Activated CD8-positive, alpha-beta T cell treated with anti-CD3 and anti-CD28 coated beads for 36 hours (primary cell): ENCODE measurements at regions not wholly inside any gene's neighbourhood (a gene's known extent, or its start where the extent isn't known, plus 50 kb on each side); places are given as distances from the start of the nearest gene placed in this dataset.

Source experiments
- ATAC-seq: fragments of 200-7000 bp; cut with Tn5 transposase; one replicate; pipeline ENCODE4 v1.10.0; 2021; ENCODE audit warnings: mild to moderate bottlenecking, moderate library complexity
- CTCF ChIA-PET: fragments of 350-600 bp; sonication (Branson Sonifier 250); formaldehyde crosslinking; loops from one replicate; lab custom pipeline; 2021; ENCODE audit warnings: antibody characterized with exemption; lab: Charles Lee
- POLR2A ChIA-PET: fragments of 350-600 bp; sonication (Branson Sonifier 250); formaldehyde crosslinking; loops from one replicate; lab custom pipeline; 2021; ENCODE audit warnings: antibody characterized with exemption; lab: Charles Lee
- DNase-seq: peaks from one replicate; pipeline ENCODE4 v3.0.0-alpha.2; 2020
- H3K27ac Mint-ChIP-seq: one replicate; pipeline ENCODE4 v1.8.0; 2021; ENCODE audit warnings: mild to moderate bottlenecking, mixed read lengths
- H3K27me3 Mint-ChIP-seq: one replicate; pipeline ENCODE4 v1.8.0; 2021; ENCODE audit warnings: mixed read lengths
- H3K36me3 Mint-ChIP-seq: one replicate; pipeline ENCODE4 v1.8.0; 2021; ENCODE audit warnings: low read depth, mixed read lengths
- H3K4me1 Mint-ChIP-seq: one replicate; pipeline ENCODE4 v1.8.0; 2021; ENCODE audit warnings: low read depth, mixed read lengths
- H3K4me3 Mint-ChIP-seq: one replicate; pipeline ENCODE4 v1.8.0; 2021; ENCODE audit warnings: mild to moderate bottlenecking, moderate library complexity, mixed read lengths
- H3K9me3 Mint-ChIP-seq: one replicate; pipeline ENCODE4 v1.8.0; 2021; ENCODE audit warnings: mixed read lengths
- intact Hi-C: fragments of 100-400 bp; cut with micrococcal nuclease; formaldehyde crosslinking; loops from one replicate; pipeline ENCODE4 v1.10.0; 2022
- TF ChIP-seq, protein P1 (sequence below): fragments of 200-600 bp; IDR thresholded peaks from one replicate; pipeline ENCODE4 v1.8.0; 2022; ENCODE audit warnings: antibody characterized with exemption, mild to moderate bottlenecking

DNA sequence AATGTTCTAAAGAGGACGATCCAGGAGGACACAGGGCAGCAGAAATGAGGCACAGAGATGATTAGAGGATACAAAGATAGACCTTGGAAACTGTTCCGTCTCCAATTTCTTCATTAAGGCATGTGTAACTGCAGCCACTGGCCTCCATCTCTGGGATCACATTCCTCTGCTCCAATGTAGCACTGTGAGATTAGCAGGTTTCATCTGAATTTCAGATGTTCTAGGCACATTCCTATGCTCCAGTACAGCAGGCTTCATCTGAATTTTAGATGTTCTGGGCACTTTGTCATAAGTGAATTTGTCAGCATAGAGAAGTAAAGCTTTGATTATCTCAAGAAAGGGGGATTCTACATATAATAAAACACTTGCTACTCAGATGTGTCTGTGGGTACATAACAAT is 671.4 kb downstream of the MTRR start:
- ChIA-PET CTCF (no interaction called here), POLR2A (no interaction called here)
- no peaks in the 10 kb centered on the region for H3K4me1 Mint-ChIP-seq
- no peak overlapping the region for H3K4me3 Mint-ChIP-seq
- no peaks in the 10 kb centered on the region for H3K36me3 Mint-ChIP-seq
- DNase-seq (no peak), ATAC-seq (no peak)
- intact Hi-C loops: no loop called here
- no peak overlapping the region for H3K27ac Mint-ChIP-seq
- peaks cover 2% of the 10 kb centered on the region for H3K9me3 Mint-ChIP-seq
- no peaks in the 10 kb centered on the region for H3K27me3 Mint-ChIP-seq
- TF ChIP-seq, protein P1, sequence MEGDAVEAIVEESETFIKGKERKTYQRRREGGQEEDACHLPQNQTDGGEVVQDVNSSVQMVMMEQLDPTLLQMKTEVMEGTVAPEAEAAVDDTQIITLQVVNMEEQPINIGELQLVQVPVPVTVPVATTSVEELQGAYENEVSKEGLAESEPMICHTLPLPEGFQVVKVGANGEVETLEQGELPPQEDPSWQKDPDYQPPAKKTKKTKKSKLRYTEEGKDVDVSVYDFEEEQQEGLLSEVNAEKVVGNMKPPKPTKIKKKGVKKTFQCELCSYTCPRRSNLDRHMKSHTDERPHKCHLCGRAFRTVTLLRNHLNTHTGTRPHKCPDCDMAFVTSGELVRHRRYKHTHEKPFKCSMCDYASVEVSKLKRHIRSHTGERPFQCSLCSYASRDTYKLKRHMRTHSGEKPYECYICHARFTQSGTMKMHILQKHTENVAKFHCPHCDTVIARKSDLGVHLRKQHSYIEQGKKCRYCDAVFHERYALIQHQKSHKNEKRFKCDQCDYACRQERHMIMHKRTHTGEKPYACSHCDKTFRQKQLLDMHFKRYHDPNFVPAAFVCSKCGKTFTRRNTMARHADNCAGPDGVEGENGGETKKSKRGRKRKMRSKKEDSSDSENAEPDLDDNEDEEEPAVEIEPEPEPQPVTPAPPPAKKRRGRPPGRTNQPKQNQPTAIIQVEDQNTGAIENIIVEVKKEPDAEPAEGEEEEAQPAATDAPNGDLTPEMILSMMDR: no peak

DNA sequence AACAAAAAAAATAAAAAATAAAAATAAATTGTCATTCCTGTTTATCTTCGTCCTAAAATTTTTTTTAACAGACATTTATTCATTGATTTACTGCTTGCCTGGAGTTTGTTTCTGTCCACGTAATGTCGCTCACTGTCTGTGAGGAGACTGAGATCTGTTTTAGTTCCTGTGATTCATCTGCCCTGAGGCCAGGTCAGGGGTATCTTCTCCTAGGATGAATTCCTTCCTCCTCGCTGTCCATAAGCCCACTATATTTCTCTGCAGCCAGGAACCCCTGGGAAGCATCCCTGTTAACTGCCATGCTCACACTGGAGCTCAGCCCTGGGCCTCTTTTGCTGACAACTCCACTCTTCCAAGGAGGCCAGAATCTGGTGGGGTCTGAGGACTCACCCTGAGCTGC is 682.0 kb downstream of the MTRR start:
- TF ChIP-seq, protein P1: no peak
- ChIA-PET CTCF (no interaction called here), POLR2A (no interaction called here)
- Mint-ChIP-seq H3K9me3 (peaks cover 15% of the 10 kb centered on the region), H3K27ac (no peak overlapping the region), H3K36me3 (no peaks in the 10 kb centered on the region), H3K4me3 (no peak overlapping the region), H3K4me1 (no peaks in the 10 kb centered on the region), H3K27me3 (no peaks in the 10 kb centered on the region)
- ATAC-seq (no peak), DNase-seq (no peak)
- intact Hi-C loops: no loop called here

DNA sequence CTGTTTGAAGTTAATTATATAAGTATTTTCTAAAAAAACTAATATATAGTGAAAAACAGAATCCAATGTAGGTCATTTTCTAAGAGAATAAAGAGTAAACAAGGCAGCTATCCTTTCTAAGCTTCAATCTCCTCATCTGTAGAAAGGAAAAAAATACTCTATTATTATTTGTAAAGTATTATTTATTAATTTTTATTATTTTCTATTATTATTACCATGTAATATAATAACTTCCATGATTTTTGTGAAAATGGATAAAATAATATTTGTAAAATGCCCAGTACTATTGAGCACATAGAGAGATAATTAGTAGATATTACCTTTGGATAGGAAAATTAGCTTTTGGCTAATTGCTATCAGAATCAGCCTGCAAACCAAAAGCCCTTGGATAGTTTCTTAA is 684.4 kb downstream of the MTRR start:
- POLR2A ChIA-PET: no interaction called here
- H3K27me3 Mint-ChIP-seq: no peaks in the 10 kb centered on the region
- ATAC-seq: no peak
- CTCF ChIA-PET: no interaction called here
- H3K36me3 Mint-ChIP-seq: no peaks in the 10 kb centered on the region
- H3K4me3 Mint-ChIP-seq: no peak overlapping the region
- no peak for DNase-seq
- H3K9me3 Mint-ChIP-seq: peaks cover 14% of the 10 kb centered on the region
- TF ChIP-seq, protein P1: no peak
- no peak overlapping the region for H3K27ac Mint-ChIP-seq
- H3K4me1 Mint-ChIP-seq: no peaks in the 10 kb centered on the region
- intact Hi-C loops: no loop called here

GRCh38 chr5:8557728-8558127 is 688.8 kb downstream of the MTRR start:
- no peaks in the 10 kb centered on the region for H3K4me1 Mint-ChIP-seq
- DNase-seq (no peak), ATAC-seq (no peak)
- H3K27ac Mint-ChIP-seq: no peak overlapping the region
- TF ChIP-seq, protein P1: no peak
- POLR2A ChIA-PET: no interaction called here
- H3K36me3 Mint-ChIP-seq: no peaks in the 10 kb centered on the region
- H3K27me3 Mint-ChIP-seq: no peaks in the 10 kb centered on the region
- peaks cover 14% of the 10 kb centered on the region for H3K9me3 Mint-ChIP-seq
- CTCF ChIA-PET: no interaction called here
- H3K4me3 Mint-ChIP-seq: no peak overlapping the region
- intact Hi-C loops: no loop called here

DNA sequence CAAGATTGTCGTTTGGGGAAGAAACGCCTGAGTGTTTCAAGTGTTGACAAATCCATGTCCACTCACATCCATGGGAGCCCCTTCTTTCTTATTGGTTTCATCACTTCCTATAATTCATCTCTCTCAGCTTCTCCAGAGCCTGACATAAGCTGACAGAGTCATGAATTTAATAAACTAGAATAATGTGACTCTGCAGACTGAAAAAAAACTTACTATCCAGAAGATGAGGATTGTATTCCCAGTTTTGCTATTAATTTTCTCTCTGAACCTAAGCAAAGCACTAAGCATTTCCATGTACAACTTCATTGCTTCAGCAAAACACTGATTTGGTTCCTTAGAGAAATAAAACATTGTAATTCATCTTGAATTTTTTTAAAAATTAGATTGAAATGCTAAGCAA is 691.8 kb downstream of the MTRR start:
- DNase-seq (no peak), ATAC-seq (no peak)
- TF ChIP-seq, protein P1: no peak
- H3K36me3 Mint-ChIP-seq: no peaks in the 10 kb centered on the region
- H3K4me3 Mint-ChIP-seq: no peak overlapping the region
- intact Hi-C loops: no loop called here
- ChIA-PET POLR2A (no interaction called here), CTCF (no interaction called here)
- peaks cover under 1% of the 10 kb centered on the region for H3K9me3 Mint-ChIP-seq
- no peaks in the 10 kb centered on the region for H3K27me3 Mint-ChIP-seq
- no peak overlapping the region for H3K27ac Mint-ChIP-seq
- no peaks in the 10 kb centered on the region for H3K4me1 Mint-ChIP-seq
